GM13977 (cell line): ENCODE measurements at regions not wholly inside any gene's neighbourhood (a gene's known extent, or its start where the extent isn't known, plus 50 kb on each side); places are given as distances from the start of the nearest gene placed in this dataset.

Experiments
- DNase-seq: peaks from one replicate; pipeline ENCODE4 v3.0.0; 2012; ENCODE audit warnings: low spot score
- CTCF ChIP-seq: IDR thresholded peaks from 2 replicates; pipeline ENCODE4 v1.5.1; 2012; ENCODE audit warnings: mild to moderate bottlenecking, control low read depth; ENCODE audit not compliant: insufficient read depth; ENCODE audit errors: extremely low read depth, missing control alignments
- in situ Hi-C: fragments of 300-500 bp; cut with MboI; formaldehyde crosslinking; loops from one replicate; pipeline ENCODE4 v1.12.0; 2022; ENCODE audit warnings: low sequenced_read_pairs, low pct_unique_long_range_greater_than_20kb, mixed read lengths, inconsistent platforms; ENCODE audit not compliant: unreplicated experiment

- no peak for TF ChIP-seq CTCF
- in situ Hi-C loops, result no loop called here
- DNase-seq, result no peak
These were observed 89.2 kb upstream of the POU3F1 start for GRCh38 chr1:38135625-38136414.

GRCh38 chr1:38134294-38134755, 87.7 kb upstream of the POU3F1 start:
- in situ Hi-C loops, result no loop called here
- no peak for TF ChIP-seq CTCF
- no peak for DNase-seq

- in situ Hi-C loops, result no loop called here
- no peak for TF ChIP-seq CTCF
- no peak for DNase-seq
These were observed 87.2 kb upstream of the POU3F1 start for GRCh38 chr1:38133756-38134155.

GRCh38 chr1:38133304-38133703, 86.7 kb upstream of the POU3F1 start:
- in situ Hi-C loops, result no loop called here
- DNase-seq, result no peak
- no peak for TF ChIP-seq CTCF

- no peak for TF ChIP-seq CTCF
- no peak for DNase-seq
- in situ Hi-C loops, result no loop called here
These were observed 86.1 kb upstream of the POU3F1 start for GRCh38 chr1:38132681-38133080.

GRCh38 chr1:38131024-38131585, 84.5 kb upstream of the POU3F1 start:
- no peak for DNase-seq
- no peak for TF ChIP-seq CTCF
- in situ Hi-C loops, result no loop called here

GRCh38 chr1:38129971-38130370, 83.4 kb upstream of the POU3F1 start:
- DNase-seq, result no peak
- TF ChIP-seq CTCF, result no peak
- in situ Hi-C loops, result no loop called here
